ENCODE measurements at regions not wholly inside any gene's neighbourhood (a gene's known extent, or its start where the extent isn't known, plus 50 kb on each side); places are given as distances from the start of the nearest gene placed in this dataset.

GRCh38 chr4:177100307-177100706 is 209.4 kb upstream of the NEIL3 start:
- Histone ChIP-seq H3K4me1 (ENCODE audit: insufficient read depth, low read length) (no peaks in the 10 kb centered on the region), H3K36me3 (ENCODE audit: insufficient read depth, low read length) (no peaks in the 10 kb centered on the region), H3K27ac (ENCODE audit: low read depth in 1 of 2, low read length in 2 of 2) (no peak overlapping the region), H3K27me3 (ENCODE audit: control insufficient read depth in 1 of 2, insufficient read depth in 2 of 2, low read length in 2 of 2) (peaks cover 0 to 4% of the 10 kb centered on the region in 2 experiments), H3K9me3 (ENCODE audit: control insufficient read depth in 1 of 2, insufficient read depth in 1 of 2, low read length in 2 of 2) (no peaks in the 10 kb centered on the region), H3K4me3 (ENCODE audit: low read length) (no peak overlapping the region)
- H3K27me3 Mint-ChIP-seq = peaks cover 4% of the 10 kb centered on the region
- no peak overlapping the region for H3K4me3 Mint-ChIP-seq
- H3K4me1 Mint-ChIP-seq (ENCODE audit: low read depth) = no peaks in the 10 kb centered on the region
- intact Hi-C loops (cut with DNase I, micrococcal nuclease) = no loop called here
- no peak for DNase-seq
- ChIA-PET CTCF (interaction anchor here (1.2 kb wide), 1 partner anchor 9 kb away, joined by 3 read pairs; no protein-coding TSS in a partner anchor), POLR2A (no interaction called here)
- no peak for ATAC-seq (ENCODE audit: poor library complexity)
- no peaks in the 10 kb centered on the region for H3K9me3 Mint-ChIP-seq
- H3K27ac Mint-ChIP-seq = no peak overlapping the region
- H3K36me3 Mint-ChIP-seq (ENCODE audit: low read depth) = no peaks in the 10 kb centered on the region
- TF ChIP-seq CTCF (IDR thresholded peaks at IDR 0.05) = no peak

- Histone ChIP-seq H3K27ac (ENCODE audit: low read depth in 1 of 2, low read length in 2 of 2) (no peak overlapping the region), H3K4me1 (ENCODE audit: insufficient read depth, low read length) (no peaks in the 10 kb centered on the region), H3K4me3 (ENCODE audit: low read length) (no peak overlapping the region), H3K27me3 (ENCODE audit: control insufficient read depth in 1 of 2, insufficient read depth in 2 of 2, low read length in 2 of 2) (peaks cover 0 to 4% of the 10 kb centered on the region in 2 experiments), H3K9me3 (ENCODE audit: control insufficient read depth in 1 of 2, insufficient read depth in 1 of 2, low read length in 2 of 2) (no peaks in the 10 kb centered on the region), H3K36me3 (ENCODE audit: insufficient read depth, low read length) (no peaks in the 10 kb centered on the region)
- no peaks in the 10 kb centered on the region for H3K4me1 Mint-ChIP-seq (ENCODE audit: low read depth)
- no peaks in the 10 kb centered on the region for H3K27me3 Mint-ChIP-seq
- no peak for TF ChIP-seq CTCF (IDR thresholded peaks at IDR 0.05)
- ChIA-PET CTCF (no interaction called here), POLR2A (no interaction called here)
- no peak overlapping the region for H3K4me3 Mint-ChIP-seq
- DNase-seq = no peak
- ATAC-seq (ENCODE audit: poor library complexity) = no peak
- no peaks in the 10 kb centered on the region for H3K9me3 Mint-ChIP-seq
- no peaks in the 10 kb centered on the region for H3K36me3 Mint-ChIP-seq (ENCODE audit: low read depth)
- no peak overlapping the region for H3K27ac Mint-ChIP-seq
- intact Hi-C loops (cut with DNase I, micrococcal nuclease) = no loop called here
These were observed 206.1 kb upstream of the NEIL3 start for GRCh38 chr4:177103619-177104018.

- H3K27me3 Mint-ChIP-seq = no peaks in the 10 kb centered on the region
- H3K36me3 Mint-ChIP-seq (ENCODE audit: low read depth) = no peaks in the 10 kb centered on the region
- no peaks in the 10 kb centered on the region for H3K4me1 Mint-ChIP-seq (ENCODE audit: low read depth)
- DNase-seq = no peak
- CTCF ChIA-PET = no interaction called here
- no peaks in the 10 kb centered on the region for H3K4me1 ChIP-seq (ENCODE audit: insufficient read depth, low read length)
- POLR2A ChIA-PET = no interaction called here
- intact Hi-C loops (cut with DNase I, micrococcal nuclease) = no loop called here
- no peaks in the 10 kb centered on the region for H3K9me3 Mint-ChIP-seq
- no peak for TF ChIP-seq CTCF (IDR thresholded peaks at IDR 0.05)
- ATAC-seq (ENCODE audit: poor library complexity) = no peak
- no peaks in the 10 kb centered on the region for H3K36me3 ChIP-seq (ENCODE audit: insufficient read depth, low read length)
- H3K9me3 ChIP-seq (ENCODE audit: control insufficient read depth in 1 of 2, insufficient read depth in 1 of 2, low read length in 2 of 2) = no peaks in the 10 kb centered on the region
- no peak overlapping the region for H3K27ac Mint-ChIP-seq
- H3K4me3 ChIP-seq (ENCODE audit: low read length) = no peak overlapping the region
- no peak overlapping the region for H3K4me3 Mint-ChIP-seq
- H3K27me3 ChIP-seq (ENCODE audit: control insufficient read depth in 1 of 2, insufficient read depth in 2 of 2, low read length in 2 of 2) = peaks cover 0 to under 1% of the 10 kb centered on the region in 2 experiments
- H3K27ac ChIP-seq (ENCODE audit: low read depth in 1 of 2, low read length in 2 of 2) = no peak overlapping the region
These were observed 204.1 kb upstream of the NEIL3 start for GRCh38 chr4:177105536-177105935.

All from CD4-positive, alpha-beta T cell (primary cell).